ENCODE measurements at regions not wholly inside any gene's neighbourhood (a gene's known extent, or its start where the extent isn't known, plus 50 kb on each side); places are given as distances from the start of the nearest gene placed in this dataset.
A peak's percentile ranks its signal among the peaks of the same experiment; 100 is the strongest.
"Not testable (repeated sequence)": the region's sequence is repeated elsewhere in the genome, so short reads cannot be mapped to it uniquely, and the experiment has no call there.

DNA sequence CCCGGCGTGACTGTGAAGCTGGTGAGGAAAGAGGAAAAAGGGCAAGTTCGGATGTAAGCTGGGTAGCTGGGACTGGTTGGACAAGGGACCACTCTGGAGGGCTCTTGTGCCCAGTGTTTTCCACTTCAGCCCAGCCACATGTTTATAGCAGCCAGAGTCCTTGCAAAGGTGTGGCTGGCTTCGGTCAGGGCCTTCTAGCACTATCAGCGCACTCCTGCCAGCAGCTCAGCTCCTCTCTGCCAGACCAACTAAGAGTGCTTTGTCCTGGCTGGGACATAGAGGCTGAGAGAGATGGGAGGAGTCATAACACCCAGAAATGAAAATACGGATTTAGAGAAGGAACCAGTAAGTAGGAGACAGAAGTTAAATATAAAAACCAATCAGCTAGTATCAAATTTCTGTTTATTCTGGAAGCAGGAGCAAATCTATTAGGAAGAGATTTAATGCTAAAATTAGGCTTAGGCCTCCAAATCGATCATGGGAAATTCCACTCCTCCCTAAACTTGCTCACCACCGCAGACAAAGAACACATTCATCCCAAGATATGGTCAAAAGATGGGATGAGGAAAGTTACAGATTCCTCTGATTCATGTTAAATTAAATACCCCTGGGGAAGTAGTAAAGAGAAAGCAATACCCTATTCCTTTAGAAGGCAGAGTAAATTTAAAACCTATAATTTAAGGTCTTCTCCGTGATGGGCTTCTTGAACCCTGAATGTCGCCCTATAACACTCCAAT lies 135.0 kb downstream of the RALA start:
- no peak for DNase-seq

- DNase-seq = no peak
Measured at GRCh38 chr7:39761449-39761848, 138.1 kb downstream of the RALA start.

GRCh38 chr7:39762466-39762865 lies 139.1 kb downstream of the RALA start:
- DNase-seq = peak; percentile 27

- DNase-seq = peak; percentile 45
Measured at GRCh38 chr7:39762881-39763280, 139.5 kb downstream of the RALA start.

DNA sequence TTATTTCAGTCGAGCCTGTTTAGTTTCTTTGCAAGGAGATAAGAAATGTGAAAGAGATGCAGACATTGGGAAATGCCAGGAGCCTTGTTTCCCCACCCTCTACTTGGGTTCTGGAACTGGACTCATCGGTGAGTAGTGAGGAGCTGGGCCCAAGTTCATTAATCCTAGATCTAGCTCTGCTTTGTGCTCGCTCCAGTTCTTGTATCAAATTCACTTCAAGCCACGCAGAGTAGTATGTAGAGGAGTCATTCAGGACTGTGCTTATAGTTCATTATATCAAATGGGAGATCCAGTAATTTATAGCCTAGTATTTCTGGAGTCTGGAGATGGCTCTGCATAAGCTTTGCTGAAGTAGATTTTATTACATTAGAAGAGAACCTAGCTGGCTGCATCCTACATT lies 142.5 kb downstream of the RALA start:
- not testable (repeated sequence) for DNase-seq

GRCh38 chr7:39768439-39768838 lies 145.1 kb downstream of the RALA start:
- not testable (repeated sequence) for DNase-seq

DNA sequence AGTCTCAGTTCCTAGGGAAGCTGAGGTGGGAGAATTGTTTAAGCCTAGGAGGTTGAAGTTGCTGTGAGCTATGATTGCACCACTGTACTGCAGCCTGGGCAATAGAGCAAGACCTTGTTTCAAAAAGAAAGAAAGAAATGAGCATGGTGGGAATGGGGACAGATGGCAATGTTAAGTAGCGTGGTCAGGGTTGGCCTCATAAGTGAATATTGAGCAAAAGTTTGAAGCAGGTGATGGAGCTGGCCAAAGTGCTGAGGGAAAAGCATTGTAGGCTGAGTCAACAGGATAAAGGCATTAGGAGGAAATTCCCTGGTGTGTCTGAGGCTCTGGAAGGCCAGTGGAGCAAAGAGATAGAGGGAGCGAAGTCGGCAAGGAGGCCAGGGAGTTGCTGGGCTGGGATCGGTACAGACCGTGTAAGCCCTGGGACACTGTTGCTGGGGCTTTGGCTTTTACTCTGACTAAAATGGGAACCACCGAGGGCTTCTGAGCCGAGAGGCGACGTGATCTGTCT lies 151.0 kb downstream of the RALA start:
- not testable (repeated sequence) for DNase-seq

- peak; percentile 28 for DNase-seq
Measured at GRCh38 chr7:39781557-39781956, 158.2 kb downstream of the RALA start.

DNA sequence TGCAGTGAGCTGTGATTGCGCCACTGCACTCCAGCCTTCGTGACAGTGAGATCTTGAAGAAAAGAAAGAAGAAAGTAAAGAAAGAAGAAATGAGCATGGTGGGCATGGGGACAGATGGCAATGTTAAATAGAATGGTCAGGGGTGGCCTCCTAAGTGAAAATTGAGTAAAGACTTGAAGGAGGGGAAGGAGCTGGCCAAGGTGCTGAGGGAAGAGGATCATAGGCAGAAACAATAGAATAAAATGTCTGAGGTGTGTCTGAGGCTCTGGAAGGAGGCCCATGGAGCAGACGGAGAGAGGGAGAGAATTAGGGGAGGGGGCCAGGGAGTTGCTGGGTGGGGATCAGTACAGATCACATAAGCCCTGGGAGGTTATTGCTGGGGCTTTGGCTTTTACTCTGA lies 163.1 kb downstream of the RALA start:
- not testable (repeated sequence) for DNase-seq

DNA sequence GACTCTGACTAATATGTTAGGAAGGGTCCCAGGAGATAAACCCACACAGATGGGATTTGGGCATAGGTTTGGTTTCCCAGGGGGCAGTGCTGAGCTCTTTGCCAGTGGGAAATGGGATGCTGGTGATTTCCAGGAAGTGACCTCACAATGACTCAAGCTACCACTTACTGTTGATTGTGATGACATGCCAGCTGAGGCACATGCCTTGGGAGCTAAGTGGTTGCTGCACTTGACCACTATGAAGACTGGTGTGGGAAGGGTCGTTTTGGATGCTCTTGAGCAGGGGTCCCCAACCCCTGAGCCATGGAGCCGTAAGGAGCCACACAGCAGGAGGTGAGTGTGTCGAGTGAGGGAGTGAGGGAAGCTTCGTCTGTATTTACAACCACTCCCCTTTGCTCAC lies 159.0 kb upstream of the CDK13 start:
- DNase-seq = not testable (repeated sequence)

- DNase-seq = peak; percentile 3
Measured at GRCh38 chr7:39791911-39792310, 158.1 kb upstream of the CDK13 start.

- DNase-seq = not testable (repeated sequence)
Measured at GRCh38 chr7:39793026-39793425, 157.0 kb upstream of the CDK13 start.

DNA sequence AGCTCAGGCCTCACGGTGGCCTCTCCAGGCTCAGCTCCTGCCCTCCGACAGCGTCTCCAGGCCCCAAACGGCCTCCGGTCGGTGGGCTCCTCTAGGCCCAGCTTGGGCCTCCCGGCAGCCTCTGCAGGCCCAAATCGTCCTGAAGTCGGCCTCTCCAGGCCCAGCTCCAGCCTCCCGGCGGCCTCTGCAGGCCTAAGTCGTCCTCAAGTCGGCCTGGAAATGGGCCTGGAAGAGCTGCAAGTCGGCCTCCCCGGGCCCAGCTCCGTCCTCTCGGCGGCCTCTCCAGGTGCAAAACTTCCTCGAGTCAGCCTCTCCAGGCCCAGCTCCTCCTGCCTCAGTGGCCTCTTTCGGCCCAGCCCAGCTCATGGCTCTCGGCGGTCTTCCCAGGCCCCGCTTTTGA lies 156.2 kb upstream of the CDK13 start:
- not testable (repeated sequence) for DNase-seq

DNA sequence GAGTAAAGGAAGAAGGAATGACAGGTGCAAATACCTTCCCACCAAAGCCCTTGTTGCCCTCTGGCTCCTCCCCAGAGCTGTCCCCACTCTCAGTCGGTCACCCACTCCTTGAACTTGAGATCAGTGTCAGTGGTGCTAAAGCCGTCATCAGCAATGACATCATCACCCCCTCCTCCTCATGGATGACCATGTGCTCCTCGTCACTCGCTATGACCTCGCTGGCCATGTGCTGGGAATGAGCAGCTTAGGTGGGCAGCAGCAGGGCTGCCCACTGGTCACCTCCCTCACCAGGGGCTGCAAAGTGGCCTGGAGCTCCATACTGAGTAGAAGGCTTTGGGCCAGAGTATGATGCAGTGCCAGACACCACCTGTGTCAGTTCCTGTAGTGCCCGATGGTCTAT lies 153.1 kb upstream of the CDK13 start:
- not testable (repeated sequence) for DNase-seq

- DNase-seq = not testable (repeated sequence)
Measured at GRCh38 chr7:39798077-39798476, 152.0 kb upstream of the CDK13 start.

GRCh38 chr7:39808796-39809481 lies 141.1 kb upstream of the CDK13 start:
- no peak for DNase-seq

DNA sequence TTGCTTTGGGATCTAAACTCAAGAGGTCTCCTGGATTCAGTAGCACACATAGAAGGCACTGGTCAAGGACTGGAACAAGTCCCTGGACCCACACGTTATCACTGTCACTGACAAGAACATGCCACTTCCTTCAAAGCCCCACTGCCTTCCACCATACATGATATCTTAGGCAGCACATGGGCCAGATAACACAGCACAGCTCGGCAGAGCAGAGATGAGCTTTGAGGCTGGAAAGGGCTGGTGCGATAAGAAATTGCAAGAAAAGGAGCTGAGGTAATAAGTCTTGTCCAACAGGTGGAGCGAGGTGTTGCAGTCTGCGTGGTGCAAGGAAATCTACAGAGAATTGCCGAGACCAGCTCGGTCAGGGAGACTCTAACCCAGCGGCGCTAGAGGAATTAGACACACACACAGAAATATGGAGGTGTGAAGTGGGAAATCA lies 139.8 kb upstream of the CDK13 start:
- no peak for DNase-seq

GRCh38 chr7:39810710-39811109 lies 139.3 kb upstream of the CDK13 start:
- DNase-seq = peak; percentile 3

GRCh38 chr7:39811161-39811614 lies 138.9 kb upstream of the CDK13 start:
- peak; percentile 74 for DNase-seq

GRCh38 chr7:39816462-39817060 lies 133.5 kb upstream of the CDK13 start:
- no peak for DNase-seq

DNA sequence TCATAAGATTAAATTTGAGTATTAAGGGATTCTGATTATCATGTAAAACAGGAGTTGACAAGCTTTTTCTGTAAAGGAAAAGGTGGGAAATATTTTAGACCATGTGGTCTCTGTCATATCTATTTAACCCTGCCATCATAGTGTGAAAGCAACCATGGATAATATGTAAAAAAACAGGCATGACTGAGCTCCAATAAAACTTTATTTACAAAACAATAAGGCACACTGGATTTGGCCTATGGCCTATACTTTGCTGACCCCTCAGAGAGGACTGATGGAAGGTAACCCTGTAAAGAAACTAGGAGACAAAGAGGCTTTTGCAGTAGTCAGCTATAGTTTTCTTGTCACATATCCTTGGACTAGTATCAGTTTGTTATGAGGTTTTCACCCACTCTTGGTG lies 130.5 kb upstream of the CDK13 start:
- DNase-seq = no peak

DNA sequence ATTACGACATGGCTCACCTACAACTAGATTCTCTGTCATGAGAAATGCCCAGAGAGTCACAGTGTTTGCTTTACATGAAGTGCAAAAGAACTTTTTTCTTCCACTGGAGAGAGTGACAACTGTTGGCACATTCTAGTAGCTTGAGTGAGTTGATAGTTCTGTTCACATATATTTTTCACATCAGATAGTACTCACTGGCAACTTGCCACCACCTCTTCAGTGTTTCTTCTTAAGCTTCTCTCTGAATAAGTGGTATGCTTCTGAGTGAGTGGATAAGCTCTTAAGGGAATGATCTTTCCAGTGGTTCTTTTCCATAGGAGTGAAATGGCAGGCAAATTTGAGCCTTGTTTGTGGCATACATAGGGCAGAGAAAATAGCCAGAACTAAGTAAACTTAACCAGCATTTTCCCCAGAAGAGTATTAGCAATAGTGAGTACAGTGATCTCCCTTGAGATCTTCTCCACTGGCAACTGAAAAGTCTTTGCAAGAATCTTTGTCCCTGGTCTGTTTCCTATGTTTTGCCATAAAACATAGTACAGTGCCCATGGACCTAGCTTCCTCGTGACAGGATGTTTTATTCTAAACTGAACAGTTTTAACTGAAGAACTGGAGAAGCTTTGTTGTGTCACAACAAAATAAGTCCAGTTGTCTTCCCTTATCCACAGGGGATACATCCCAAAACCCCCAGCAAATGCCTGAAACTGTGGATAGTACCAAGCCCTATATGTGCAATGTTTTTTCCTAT lies 125.4 kb upstream of the CDK13 start:
- DNase-seq = no peak

Measured in fibroblast of skin of abdomen (primary cell).